Smooth muscle cell (in vitro differentiated cells): ENCODE measurements at regions not wholly inside any gene's neighbourhood (a gene's known extent, or its start where the extent isn't known, plus 50 kb on each side); places are given as distances from the start of the nearest gene placed in this dataset.
"Not testable (repeated sequence)": the region's sequence is repeated elsewhere in the genome, so short reads cannot be mapped to it uniquely, and the experiment has no call there.

Experiments
- DNase-seq: peaks from one replicate; lab custom pipeline; 2025; ENCODE audit not compliant: unreplicated experiment; lab: John Stamatoyannopoulos, UW
- H2AFZ ChIP-seq: fragments of 200-600 bp; sonication (generic); 2 replicates; pipeline ENCODE4 v1.6.0; 2016; ENCODE audit warnings: antibody characterized with exemption, low read depth, mild to moderate bottlenecking
- H3F3A ChIP-seq: fragments of 200-600 bp; sonication (generic); 2 replicates; pipeline ENCODE4 v1.6.0; 2017; ENCODE audit warnings: antibody characterized with exemption, low read depth
- H3K27ac ChIP-seq: fragments of 200-600 bp; sonication (generic); 2 replicates; pipeline ENCODE4 v1.5.1; 2016; ENCODE audit warnings: low read depth, mild to moderate bottlenecking
- H3K27me3 ChIP-seq: fragments of 200-600 bp; sonication (generic); 2 replicates; pipeline ENCODE4 v1.6.1; 2016; ENCODE audit warnings: low read depth, mild to moderate bottlenecking
- H3K36me3 ChIP-seq: fragments of 200-600 bp; sonication (generic); 2 replicates; pipeline ENCODE4 v1.5.1; 2016; ENCODE audit warnings: low read depth
- H3K4me1 ChIP-seq: fragments of 200-600 bp; sonication (generic); 2 replicates; pipeline ENCODE4 v1.5.1; 2016; ENCODE audit warnings: low read depth
- H3K4me2 ChIP-seq: fragments of 200-600 bp; sonication (generic); 2 replicates; pipeline ENCODE4 v1.6.0; 2016; ENCODE audit warnings: mild to moderate bottlenecking
- H3K4me3 ChIP-seq: fragments of 200-600 bp; sonication (generic); 2 replicates; pipeline ENCODE4 v1.5.1; 2016; ENCODE audit warnings: mild to moderate bottlenecking
- H3K79me2 ChIP-seq: fragments of 200-600 bp; sonication (generic); 2 replicates; pipeline ENCODE4 v1.6.0; 2016; ENCODE audit warnings: low read depth, mild to moderate bottlenecking
- H3K9ac ChIP-seq: fragments of 200-600 bp; sonication (generic); 2 replicates; pipeline ENCODE4 v1.6.0; 2016; ENCODE audit warnings: low read depth
- H3K9me3 ChIP-seq: fragments of 200-600 bp; sonication (generic); replicated peaks from 2 replicates; pipeline ENCODE4 v1.5.1; 2016; ENCODE audit warnings: low read depth
- H4K20me1 ChIP-seq: fragments of 200-600 bp; sonication (generic); 2 replicates; pipeline ENCODE4 v1.6.0; 2016; ENCODE audit warnings: low read depth
- CTCF ChIP-seq: fragments of 200-600 bp; sonication (generic); IDR thresholded peaks from 2 replicates; pipeline ENCODE4 v1.5.1; 2017; ENCODE audit warnings: borderline replicate concordance, mild to moderate bottlenecking, antibody characterized with exemption; ENCODE audit not compliant: insufficient read depth, poor library complexity, severe bottlenecking
- WGBS: methylation state at CpG from one replicate; pipeline ENCODE4 v1.1.7; 2016; ENCODE audit warnings: low lambda C conversion rate; 5-methylcytosine and 5-hydroxymethylcytosine counted together

GRCh38 chr3:13185737-13186434 lies 112.7 kb upstream of the IQSEC1 start:
- 90% methylated on average over 7 of the region's 7 CpGs for WGBS
- Histone ChIP-seq H4K20me1 (no peaks in the 10 kb centered on the region), H3K27me3 (no peaks in the 10 kb centered on the region), H3K4me1 (peaks cover 8% of the 10 kb centered on the region), H3K4me3 (no peak overlapping the region), H3K36me3 (no peaks in the 10 kb centered on the region), H3K9ac (no peak overlapping the region), H3K4me2 (peak overlapping the region; percentile 8), H3F3A (no peaks in the 10 kb centered on the region), H3K9me3 (no peaks in the 10 kb centered on the region), H2AFZ (no peak overlapping the region), H3K79me2 (no peaks in the 10 kb centered on the region), H3K27ac (no peak overlapping the region)
- no peak for TF ChIP-seq CTCF
- DNase-seq, result no peak

DNA sequence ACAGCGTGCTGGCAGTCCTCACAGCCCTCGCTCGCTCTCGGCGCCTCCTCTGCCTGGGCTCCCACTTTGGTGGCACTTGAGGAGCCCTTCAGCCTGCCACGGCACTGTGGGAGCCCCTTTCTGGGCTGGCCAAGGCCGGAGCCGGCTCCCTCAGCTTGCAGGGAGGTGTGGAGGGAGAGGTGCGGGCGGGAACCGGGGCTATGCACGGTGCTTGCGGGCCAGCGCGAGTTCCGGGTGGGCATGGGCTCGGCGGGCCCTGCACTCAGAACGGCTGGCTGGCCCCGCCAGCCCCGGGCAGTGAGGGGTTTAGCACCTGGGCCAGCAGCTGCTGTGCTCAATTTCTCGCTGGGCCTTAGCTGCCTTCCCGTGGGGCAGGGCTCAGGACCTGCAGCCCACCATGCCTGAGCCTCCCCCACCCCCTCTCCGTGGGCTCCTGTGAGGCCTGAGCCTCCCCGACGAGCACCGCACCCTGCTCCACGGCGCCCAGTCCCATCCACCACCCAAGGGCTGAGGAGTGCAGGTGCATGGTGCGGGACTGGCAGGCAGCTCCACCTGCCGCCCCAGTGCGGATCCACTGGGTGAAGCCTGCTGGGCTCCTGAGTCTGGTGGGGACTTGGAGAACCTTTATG lies 106.5 kb upstream of the IQSEC1 start:
- not testable (repeated sequence) for H3K9me3 ChIP-seq, H3F3A ChIP-seq, H2AFZ ChIP-seq, H3K4me3 ChIP-seq, H3K9ac ChIP-seq, H3K36me3 ChIP-seq, H3K27me3 ChIP-seq, H3K4me2 ChIP-seq, H3K27ac ChIP-seq, H4K20me1 ChIP-seq, H3K4me1 ChIP-seq, DNase-seq, H3K79me2 ChIP-seq
- 96% methylated on average over 26 of the region's 32 CpGs for WGBS

DNA sequence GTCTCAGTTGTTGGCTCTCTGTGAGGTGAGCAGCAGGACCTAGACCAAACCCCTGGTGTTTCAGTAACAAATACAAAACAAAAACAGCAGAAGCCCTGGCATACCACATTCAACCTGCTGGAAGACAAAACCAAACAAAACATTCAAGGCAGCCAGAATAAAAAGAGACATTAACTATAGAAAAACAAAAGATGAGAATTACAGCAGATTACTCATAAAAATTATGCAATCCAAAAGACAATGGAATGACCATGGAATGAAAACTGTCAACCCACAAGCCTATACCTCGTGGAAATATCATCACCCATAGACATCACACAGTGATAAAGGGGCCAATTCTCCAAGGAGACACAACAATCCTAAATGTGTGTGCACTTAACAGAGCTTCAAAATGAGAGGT lies 106.0 kb upstream of the IQSEC1 start:
- no peaks in the 10 kb centered on the region for H3K27me3 ChIP-seq
- H3K4me3 ChIP-seq, result no peak overlapping the region
- 100% methylated on average over 1 of the region's 1 CpG for WGBS
- no peaks in the 10 kb centered on the region for H3K36me3 ChIP-seq
- no peak overlapping the region for H3K4me2 ChIP-seq
- no peak for DNase-seq
- H3K4me1 ChIP-seq, result no peaks in the 10 kb centered on the region
- H4K20me1 ChIP-seq, result no peaks in the 10 kb centered on the region
- TF ChIP-seq CTCF, result no peak
- no peaks in the 10 kb centered on the region for H3K79me2 ChIP-seq
- no peak overlapping the region for H2AFZ ChIP-seq
- H3K9ac ChIP-seq, result no peak overlapping the region
- no peaks in the 10 kb centered on the region for H3K9me3 ChIP-seq
- H3K27ac ChIP-seq, result no peak overlapping the region
- H3F3A ChIP-seq, result no peaks in the 10 kb centered on the region

GRCh38 chr3:13178107-13178506 lies 104.9 kb upstream of the IQSEC1 start:
- TF ChIP-seq CTCF, result no peak
- H3K4me3 ChIP-seq, result no peak overlapping the region

More at GRCh38 chr3:13178107-13178506, 104.9 kb upstream of the IQSEC1 start:
- H3K27me3 ChIP-seq, result no peaks in the 10 kb centered on the region
- WGBS, result 96% methylated on average over 3 of the region's 3 CpGs
- H3K79me2 ChIP-seq, result no peaks in the 10 kb centered on the region
- no peak overlapping the region for H3K4me2 ChIP-seq
- no peaks in the 10 kb centered on the region for H4K20me1 ChIP-seq
- H3K9me3 ChIP-seq, result no peaks in the 10 kb centered on the region
- no peak overlapping the region for H2AFZ ChIP-seq
- no peaks in the 10 kb centered on the region for H3F3A ChIP-seq
- H3K36me3 ChIP-seq, result no peaks in the 10 kb centered on the region
- H3K27ac ChIP-seq, result no peak overlapping the region
- no peak for DNase-seq
- H3K4me1 ChIP-seq, result no peaks in the 10 kb centered on the region
- H3K9ac ChIP-seq, result no peak overlapping the region
